SU-DHL-6 (cell line): ENCODE measurements at regions not wholly inside any gene's neighbourhood (a gene's known extent, or its start where the extent isn't known, plus 50 kb on each side); places are given as distances from the start of the nearest gene placed in this dataset.
"Not testable (repeated sequence)": the region's sequence is repeated elsewhere in the genome, so short reads cannot be mapped to it uniquely, and the experiment has no call there.

Experiments
- H2AFZ ChIP-seq: fragments of 200-600 bp; sonication (generic); 2 replicates; pipeline ENCODE4 v1.6.1; 2014; ENCODE audit warnings: low read depth, mild to moderate bottlenecking, moderate library complexity, mixed read lengths, antibody characterized with exemption, low read length; ENCODE audit not compliant: severe bottlenecking
- H3F3A ChIP-seq: fragments of 200-600 bp; shearing (Covaris generic); 2 replicates; pipeline ENCODE4 v1.6.0; 2016; ENCODE audit warnings: antibody characterized with exemption, mild to moderate bottlenecking; ENCODE audit not compliant: insufficient read depth
- H3K27ac ChIP-seq: fragments of 200-600 bp; sonication (generic); 2 replicates; pipeline ENCODE4 v1.5.1; 2016; ENCODE audit warnings: low read depth, mild to moderate bottlenecking, low read length, moderate library complexity, mixed read lengths
- H3K27me3 ChIP-seq: fragments of 200-600 bp; sonication (generic), shearing (Covaris generic); 2 replicates; pipeline ENCODE4 v1.6.0; 2014; ENCODE audit warnings: mild to moderate bottlenecking, low read length
- H3K36me3 ChIP-seq: fragments of 200-600 bp; sonication (generic); 2 replicates; pipeline ENCODE4 v1.6.1; 2014; ENCODE audit warnings: mild to moderate bottlenecking, low read length, mixed read lengths
- H3K4me2 ChIP-seq: fragments of 300-600, 200-600 bp; shearing (Covaris generic), sonication (generic); 2 replicates; pipeline ENCODE4 v1.6.0; 2014; ENCODE audit warnings: low read length, low read depth, mild to moderate bottlenecking; ENCODE audit not compliant: poor library complexity, severe bottlenecking
- H3K4me3 ChIP-seq: fragments of 200-600 bp; sonication (generic); 2 replicates; pipeline ENCODE4 v1.5.1; 2014; ENCODE audit warnings: antibody characterized with exemption, low read length, mild to moderate bottlenecking, mixed read lengths; ENCODE audit not compliant: insufficient read depth, poor library complexity, severe bottlenecking
- H3K79me2 ChIP-seq: fragments of 200-600 bp; sonication (generic); 2 replicates; pipeline ENCODE4 v1.6.1; 2014; ENCODE audit warnings: mild to moderate bottlenecking, low read length, moderate library complexity; ENCODE audit not compliant: insufficient read depth
- H3K9ac ChIP-seq: fragments of 200-600 bp; sonication (generic); 2 replicates; pipeline ENCODE4 v1.7.0; 2014; ENCODE audit warnings: mild to moderate bottlenecking, low read length
- H3K9me2 ChIP-seq: fragments of 200-600 bp; sonication (generic); replicated peaks from 2 replicates; pipeline ENCODE4 v1.6.1; 2014; ENCODE audit warnings: low read length; ENCODE audit not compliant: insufficient read depth
- H3K9me3 ChIP-seq: fragments of 200-600 bp; sonication (generic); 2 replicates; pipeline ENCODE4 v1.6.1; 2014; ENCODE audit warnings: low read length, mixed read lengths; ENCODE audit not compliant: insufficient read depth
- H4K20me1 ChIP-seq: fragments of 200-600 bp; sonication (generic); 2 replicates; pipeline ENCODE4 v1.6.1; 2014; ENCODE audit warnings: low read depth, mild to moderate bottlenecking, antibody characterized with exemption, low read length, moderate library complexity, mixed read lengths
- CTCF ChIP-seq: fragments of 200-600 bp; sonication (generic); IDR thresholded peaks from one replicate; pipeline ENCODE4 v1.5.1; 2017; ENCODE audit warnings: antibody characterized with exemption, mild to moderate bottlenecking, low read length, moderate library complexity; ENCODE audit not compliant: insufficient read depth, poor library complexity, severe bottlenecking
- EZH2phosphoT487 ChIP-seq: fragments of 200-600 bp; sonication (generic), shearing (Covaris generic); conservative IDR thresholded peaks from 2 replicates; pipeline ENCODE4 v1.6.1; 2018; ENCODE audit warnings: mild to moderate bottlenecking, antibody characterized with exemption, low read length, moderate library complexity, mixed read lengths

- Histone ChIP-seq H3K9me3 (no peaks in the 10 kb centered on the region), H3K4me2 (no peak overlapping the region), H3K9me2 (no peaks in the 10 kb centered on the region), H3K27ac (no peak overlapping the region), H3K79me2 (no peaks in the 10 kb centered on the region), H3K9ac (no peak overlapping the region), H3F3A (no peaks in the 10 kb centered on the region), H3K36me3 (no peaks in the 10 kb centered on the region), H4K20me1 (no peaks in the 10 kb centered on the region), H3K27me3 (no peaks in the 10 kb centered on the region), H3K4me3 (no peak overlapping the region), H2AFZ (no peak overlapping the region)
- TF ChIP-seq EZH2phosphoT487 (no peak), CTCF (no peak)
Observed at GRCh38 chr18:28248653-28249052, 71.7 kb upstream of the CDH2 start.

- H3K4me2 ChIP-seq, H3F3A ChIP-seq, H4K20me1 ChIP-seq, H3K9ac ChIP-seq, H3K9me3 ChIP-seq, H3K79me2 ChIP-seq, H3K27me3 ChIP-seq, H3K27ac ChIP-seq, H3K9me2 ChIP-seq, H3K36me3 ChIP-seq, H3K4me3 ChIP-seq, H2AFZ ChIP-seq: not testable (repeated sequence)
Observed at GRCh38 chr18:28240626-28241025, 63.7 kb upstream of the CDH2 start.

- TF ChIP-seq EZH2phosphoT487 (no peak), CTCF (no peak)
- H3K36me3 ChIP-seq: no peaks in the 10 kb centered on the region
- no peak overlapping the region for H3K4me2 ChIP-seq
- no peak overlapping the region for H3K4me3 ChIP-seq
- no peaks in the 10 kb centered on the region for H3K27me3 ChIP-seq
- H3F3A ChIP-seq: no peaks in the 10 kb centered on the region
- H2AFZ ChIP-seq: no peak overlapping the region
- no peak overlapping the region for H3K9ac ChIP-seq
- H4K20me1 ChIP-seq: no peaks in the 10 kb centered on the region
- H3K27ac ChIP-seq: no peak overlapping the region
- H3K9me2 ChIP-seq: no peaks in the 10 kb centered on the region
- H3K9me3 ChIP-seq: no peaks in the 10 kb centered on the region
- H3K79me2 ChIP-seq: no peaks in the 10 kb centered on the region
Observed at GRCh38 chr18:28236487-28236886, 59.6 kb upstream of the CDH2 start.
